ENCODE measurements at regions not wholly inside any gene's neighbourhood (a gene's known extent, or its start where the extent isn't known, plus 50 kb on each side); places are given as distances from the start of the nearest gene placed in this dataset.

DNA sequence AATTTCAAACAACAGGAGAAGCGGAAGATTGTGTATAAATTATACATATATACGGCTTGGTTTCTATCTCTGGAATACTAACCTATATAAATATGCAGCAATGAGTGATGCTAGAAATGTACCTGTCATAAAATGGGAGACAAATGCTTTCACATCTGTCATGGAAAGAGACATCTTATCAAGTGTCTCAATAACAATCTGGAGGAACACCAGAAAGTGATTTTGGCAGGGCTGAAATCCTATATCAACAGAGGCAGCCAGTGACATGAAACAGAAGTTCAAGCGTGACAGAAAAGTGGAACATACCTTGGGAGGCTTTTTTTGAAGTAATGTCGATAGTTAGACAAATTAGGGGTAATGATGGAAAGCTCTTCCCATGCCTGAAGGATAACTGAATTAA lies 834.6 kb downstream of the JRKL start:
- TF ChIP-seq, protein P1, sequence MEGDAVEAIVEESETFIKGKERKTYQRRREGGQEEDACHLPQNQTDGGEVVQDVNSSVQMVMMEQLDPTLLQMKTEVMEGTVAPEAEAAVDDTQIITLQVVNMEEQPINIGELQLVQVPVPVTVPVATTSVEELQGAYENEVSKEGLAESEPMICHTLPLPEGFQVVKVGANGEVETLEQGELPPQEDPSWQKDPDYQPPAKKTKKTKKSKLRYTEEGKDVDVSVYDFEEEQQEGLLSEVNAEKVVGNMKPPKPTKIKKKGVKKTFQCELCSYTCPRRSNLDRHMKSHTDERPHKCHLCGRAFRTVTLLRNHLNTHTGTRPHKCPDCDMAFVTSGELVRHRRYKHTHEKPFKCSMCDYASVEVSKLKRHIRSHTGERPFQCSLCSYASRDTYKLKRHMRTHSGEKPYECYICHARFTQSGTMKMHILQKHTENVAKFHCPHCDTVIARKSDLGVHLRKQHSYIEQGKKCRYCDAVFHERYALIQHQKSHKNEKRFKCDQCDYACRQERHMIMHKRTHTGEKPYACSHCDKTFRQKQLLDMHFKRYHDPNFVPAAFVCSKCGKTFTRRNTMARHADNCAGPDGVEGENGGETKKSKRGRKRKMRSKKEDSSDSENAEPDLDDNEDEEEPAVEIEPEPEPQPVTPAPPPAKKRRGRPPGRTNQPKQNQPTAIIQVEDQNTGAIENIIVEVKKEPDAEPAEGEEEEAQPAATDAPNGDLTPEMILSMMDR (IDR thresholded peaks at IDR 0.05; ENCODE audit: low read depth, low read length), result no peak
- TF ChIP-seq, protein P2, sequence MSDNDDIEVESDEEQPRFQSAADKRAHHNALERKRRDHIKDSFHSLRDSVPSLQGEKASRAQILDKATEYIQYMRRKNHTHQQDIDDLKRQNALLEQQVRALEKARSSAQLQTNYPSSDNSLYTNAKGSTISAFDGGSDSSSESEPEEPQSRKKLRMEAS (IDR thresholded peaks at IDR 0.05; ENCODE audit: low read depth, low read length), result no peak
- TF ChIP-seq MYC (IDR thresholded peaks at IDR 0.05; ENCODE audit: low read depth, low read length), result no peak
- no peak for TF ChIP-seq POLR2A (IDR thresholded peaks at IDR 0.05; ENCODE audit: extremely low read depth, insufficient read length)

All from NB4 (cell line).